Calu3 (cell line): ENCODE measurements at regions not wholly inside any gene's neighbourhood (a gene's known extent, or its start where the extent isn't known, plus 50 kb on each side); places are given as distances from the start of the nearest gene placed in this dataset.

Source experiments
- BruUV-seq: library from RNA; stranded (reverse); fragments of 400-500 nt; replicated peaks from 2 replicates; lab custom pipeline; 2021; lab: Mats Ljungman, UMichigan
- CTCF ChIA-PET: fragments of 300-600 bp; sonication (Branson Sonifier 250); formaldehyde crosslinking; loops from one replicate; lab custom pipeline; 2022; ENCODE audit warnings: antibody characterized with exemption; lab: Charles Lee
- DNase-seq: peaks from one replicate; pipeline ENCODE4 v3.0.0; 2022
- H3K27ac Mint-ChIP-seq: one replicate; pipeline ENCODE4 v1.8.0; 2022; ENCODE audit warnings: mixed read lengths; ENCODE audit not compliant: unreplicated experiment
- H3K27me3 Mint-ChIP-seq: one replicate; pipeline ENCODE4 v1.8.0; 2022; ENCODE audit warnings: mixed read lengths; ENCODE audit not compliant: unreplicated experiment
- H3K36me3 Mint-ChIP-seq: one replicate; pipeline ENCODE4 v1.8.0; 2022; ENCODE audit warnings: mild to moderate bottlenecking, moderate library complexity, mixed read lengths; ENCODE audit not compliant: insufficient read depth, unreplicated experiment
- H3K4me1 Mint-ChIP-seq: one replicate; pipeline ENCODE4 v1.8.0; 2022; ENCODE audit warnings: mild to moderate bottlenecking, low read depth, mixed read lengths; ENCODE audit not compliant: unreplicated experiment
- H3K4me3 Mint-ChIP-seq: one replicate; pipeline ENCODE4 v1.8.0; 2022; ENCODE audit warnings: mild to moderate bottlenecking, low read depth, moderate library complexity, mixed read lengths; ENCODE audit not compliant: unreplicated experiment
- H3K9me3 Mint-ChIP-seq: one replicate; pipeline ENCODE4 v1.8.0; 2022; ENCODE audit warnings: low read depth, mixed read lengths; ENCODE audit not compliant: unreplicated experiment
- intact Hi-C: fragments of 100-400 bp; cut with micrococcal nuclease; formaldehyde crosslinking; loops from one replicate; pipeline ENCODE4 v1.10.0; 2022; ENCODE audit not compliant: unreplicated experiment
- TF ChIP-seq, protein P1 (sequence below): fragments of 200-600 bp; IDR thresholded peaks from one replicate; pipeline ENCODE4 v1.8.0; 2022; ENCODE audit warnings: antibody characterized with exemption; ENCODE audit not compliant: unreplicated experiment

DNA sequence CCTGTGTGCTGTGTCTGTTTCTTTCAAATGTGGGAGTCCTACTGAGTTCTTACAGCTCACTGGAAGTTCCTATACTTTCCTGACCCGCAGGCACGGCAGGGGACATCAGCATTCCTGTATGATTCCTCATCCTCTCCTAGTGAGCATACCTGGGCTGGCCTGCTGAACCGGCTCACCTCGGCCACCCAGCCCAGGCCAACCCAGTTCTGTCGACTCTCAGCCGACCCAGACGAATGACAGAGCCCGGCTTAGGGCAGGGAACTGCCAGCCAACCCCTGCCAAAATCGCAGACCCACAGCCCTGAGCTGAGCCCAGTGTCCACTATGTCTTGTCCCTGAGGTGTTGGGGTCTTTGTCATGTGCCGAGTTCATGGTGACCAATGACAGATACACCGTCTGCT is 339.7 kb downstream of the BRD1 start:
- no peaks in the 10 kb centered on the region for H3K27me3 Mint-ChIP-seq
- H3K9me3 Mint-ChIP-seq: peaks cover 3% of the 10 kb centered on the region
- peaks cover 12% of the 10 kb centered on the region for H3K4me1 Mint-ChIP-seq
- intact Hi-C loops: loop anchor here (10.0 kb wide), 1 partner anchor 63 kb away; no protein-coding TSS in a partner anchor
- BruUV-seq: no TSS peak
- H3K27ac Mint-ChIP-seq: peak overlapping the region; percentile 54
- CTCF ChIA-PET: interaction anchor here (0.7 to 1.2 kb wide), 2 partner anchors 60 to 138 kb away, joined by 3 to 4 read pairs; no protein-coding TSS in a partner anchor
- peak overlapping the region; percentile 11 for H3K4me3 Mint-ChIP-seq
- peak; percentile 83 for DNase-seq
- H3K36me3 Mint-ChIP-seq: peaks cover 5% of the 10 kb centered on the region
- TF ChIP-seq, protein P1, sequence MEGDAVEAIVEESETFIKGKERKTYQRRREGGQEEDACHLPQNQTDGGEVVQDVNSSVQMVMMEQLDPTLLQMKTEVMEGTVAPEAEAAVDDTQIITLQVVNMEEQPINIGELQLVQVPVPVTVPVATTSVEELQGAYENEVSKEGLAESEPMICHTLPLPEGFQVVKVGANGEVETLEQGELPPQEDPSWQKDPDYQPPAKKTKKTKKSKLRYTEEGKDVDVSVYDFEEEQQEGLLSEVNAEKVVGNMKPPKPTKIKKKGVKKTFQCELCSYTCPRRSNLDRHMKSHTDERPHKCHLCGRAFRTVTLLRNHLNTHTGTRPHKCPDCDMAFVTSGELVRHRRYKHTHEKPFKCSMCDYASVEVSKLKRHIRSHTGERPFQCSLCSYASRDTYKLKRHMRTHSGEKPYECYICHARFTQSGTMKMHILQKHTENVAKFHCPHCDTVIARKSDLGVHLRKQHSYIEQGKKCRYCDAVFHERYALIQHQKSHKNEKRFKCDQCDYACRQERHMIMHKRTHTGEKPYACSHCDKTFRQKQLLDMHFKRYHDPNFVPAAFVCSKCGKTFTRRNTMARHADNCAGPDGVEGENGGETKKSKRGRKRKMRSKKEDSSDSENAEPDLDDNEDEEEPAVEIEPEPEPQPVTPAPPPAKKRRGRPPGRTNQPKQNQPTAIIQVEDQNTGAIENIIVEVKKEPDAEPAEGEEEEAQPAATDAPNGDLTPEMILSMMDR: no peak

GRCh38 chr22:49486225-49486624 is 341.4 kb downstream of the BRD1 start:
- no peak for DNase-seq
- intact Hi-C loops: loop anchor here (10.0 kb wide), 1 partner anchor 61 kb away; no protein-coding TSS in a partner anchor
- H3K27ac Mint-ChIP-seq: no peak overlapping the region
- CTCF ChIA-PET: no interaction called here
- H3K4me1 Mint-ChIP-seq: peaks cover 29% of the 10 kb centered on the region
- no TSS peak for BruUV-seq
- H3K4me3 Mint-ChIP-seq: no peak overlapping the region
- H3K27me3 Mint-ChIP-seq: peaks cover 15% of the 10 kb centered on the region
- TF ChIP-seq, protein P1: no peak
- peaks cover 10% of the 10 kb centered on the region for H3K36me3 Mint-ChIP-seq
- peaks cover 3% of the 10 kb centered on the region for H3K9me3 Mint-ChIP-seq

GRCh38 chr22:49483946-49484345 is 343.7 kb downstream of the BRD1 start:
- intact Hi-C loops: loop anchor here (10.0 kb wide), 1 partner anchor 59 kb away; no protein-coding TSS in a partner anchor
- no peak for DNase-seq
- H3K27me3 Mint-ChIP-seq: peaks cover 26% of the 10 kb centered on the region
- TF ChIP-seq, protein P1: no peak
- peaks cover 3% of the 10 kb centered on the region for H3K9me3 Mint-ChIP-seq
- peaks cover 10% of the 10 kb centered on the region for H3K36me3 Mint-ChIP-seq
- no peak overlapping the region for H3K4me3 Mint-ChIP-seq
- peaks cover 30% of the 10 kb centered on the region for H3K4me1 Mint-ChIP-seq
- no TSS peak for BruUV-seq
- H3K27ac Mint-ChIP-seq: no peak overlapping the region
- CTCF ChIA-PET: no interaction called here

GRCh38 chr22:49483281-49483870 is 344.3 kb downstream of the BRD1 start:
- peaks cover 10% of the 10 kb centered on the region for H3K36me3 Mint-ChIP-seq
- TF ChIP-seq, protein P1: no peak
- intact Hi-C loops: loop anchor here (10.0 kb wide), 1 partner anchor 59 kb away; no protein-coding TSS in a partner anchor
- H3K27ac Mint-ChIP-seq: no peak overlapping the region
- BruUV-seq: no TSS peak
- H3K27me3 Mint-ChIP-seq: peaks cover 26% of the 10 kb centered on the region
- peaks cover 30% of the 10 kb centered on the region for H3K4me1 Mint-ChIP-seq
- H3K9me3 Mint-ChIP-seq: peaks cover 4% of the 10 kb centered on the region
- CTCF ChIA-PET: no interaction called here
- H3K4me3 Mint-ChIP-seq: no peak overlapping the region
- DNase-seq: no peak
